ENCODE measurements at regions not wholly inside any gene's neighbourhood (a gene's known extent, or its start where the extent isn't known, plus 50 kb on each side); places are given as distances from the start of the nearest gene placed in this dataset.

GRCh38 chr11:131092469-131092868 is 176.2 kb upstream of the SNX19 start (continued):
- TF ChIP-seq CBX1 (IDR thresholded peaks at IDR 0.05; ENCODE audit: low read depth) (no peak), AFF1 (IDR thresholded peaks at IDR 0.05; ENCODE audit: low read depth in 1 of 2, partially characterized antibody in 2 of 2) (no peak), ZNF174 (CRISPR knock-in tag; IDR thresholded peaks at IDR 0.05) (no peak), ZNF280A (IDR thresholded peaks at IDR 0.05; ENCODE audit: low read depth, partially characterized antibody) (no peak)

- H3K9me3 ChIP-seq (replicated peaks; ENCODE audit: control insufficient read depth, insufficient read depth, low read depth, low read length), result no peaks in the 10 kb centered on the region
- H2AFZ ChIP-seq (ENCODE audit: low read depth, low read length), result no peak overlapping the region
- TF ChIP-seq MLLT1 (IDR thresholded peaks at IDR 0.05) (no peak), MAFK (IDR thresholded peaks at IDR 0.05; ENCODE audit: low read length) (no peak), HCFC1 (IDR thresholded peaks at IDR 0.05; ENCODE audit: low read depth, low read length) (no peak), ELF1 (tag; IDR thresholded peaks at IDR 0.05) (no peak), ZBTB34 (CRISPR knock-in tag; IDR thresholded peaks at IDR 0.05) (no peak), SIRT6 (IDR thresholded peaks at IDR 0.05; ENCODE audit: low read depth, low read length) (no peak), SMARCE1 (IDR thresholded peaks at IDR 0.05) (no peak), ZNF507 (tag; conservative IDR thresholded peaks at IDR 0.05) (no peak), DMBX1 (CRISPR knock-in tag; IDR thresholded peaks at IDR 0.05; ENCODE audit: borderline replicate concordance) (no peak)
- H3K4me3 ChIP-seq, result no peak overlapping the region
- in situ Hi-C loops (cut with MboI), result no loop called here
- BruUV-seq (replicated peaks), result no TSS peak
- H3K79me2 ChIP-seq (ENCODE audit: control insufficient read depth, insufficient read depth, low read length), result no peaks in the 10 kb centered on the region
- no peak overlapping the region for H3K4me2 ChIP-seq (ENCODE audit: insufficient read depth, low read length)
- intact Hi-C loops (cut with micrococcal nuclease), result no loop called here
- H3K27ac ChIP-seq (ENCODE audit: extremely low read depth, low read depth, low read length), result no peak overlapping the region
- no peaks in the 10 kb centered on the region for H4K20me1 ChIP-seq (replicated peaks; ENCODE audit: control insufficient read depth, insufficient read depth, low read length)
- no peaks in the 10 kb centered on the region for H3K4me1 ChIP-seq (replicated peaks in 1 of 2; ENCODE audit: control insufficient read depth in 2 of 2, insufficient read depth in 2 of 2, low read length in 2 of 2)
- ChIA-PET POLR2A (no interaction called here), CTCF (ENCODE audit: low intra/inter-chr PET ratio) (no interaction called here)
- no peak overlapping the region for H3K9ac ChIP-seq (ENCODE audit: insufficient read depth in 1 of 2, low read depth in 2 of 2, low read length in 2 of 2)
- no peak for FAIRE-seq
- WGBS (ENCODE audit: insufficient coverage, low coverage, missing lambda C conversion rate), result 0% methylated on average over 1 of the region's 1 CpG
- no peak for ATAC-seq
- no peak for DNase-seq (ENCODE audit: extremely low read depth in 1 of 4, low spot score in 3 of 4)
- H3K27me3 ChIP-seq (ENCODE audit: control insufficient read depth in 2 of 2, insufficient read depth in 2 of 2, low read length in 2 of 2), result no peaks in the 10 kb centered on the region
- H3K9me1 ChIP-seq (ENCODE audit: control insufficient read depth, insufficient read depth, low read length), result no peaks in the 10 kb centered on the region
- H3K36me3 ChIP-seq (ENCODE audit: control insufficient read depth, insufficient read depth, low read length), result no peaks in the 10 kb centered on the region
These were observed 178.5 kb upstream of the SNX19 start for GRCh38 chr11:131094827-131095226.

Data from K562 (cell line).